ENCODE measurements at regions not wholly inside any gene's neighbourhood (a gene's known extent, or its start where the extent isn't known, plus 50 kb on each side); places are given as distances from the start of the nearest gene placed in this dataset.

DNA sequence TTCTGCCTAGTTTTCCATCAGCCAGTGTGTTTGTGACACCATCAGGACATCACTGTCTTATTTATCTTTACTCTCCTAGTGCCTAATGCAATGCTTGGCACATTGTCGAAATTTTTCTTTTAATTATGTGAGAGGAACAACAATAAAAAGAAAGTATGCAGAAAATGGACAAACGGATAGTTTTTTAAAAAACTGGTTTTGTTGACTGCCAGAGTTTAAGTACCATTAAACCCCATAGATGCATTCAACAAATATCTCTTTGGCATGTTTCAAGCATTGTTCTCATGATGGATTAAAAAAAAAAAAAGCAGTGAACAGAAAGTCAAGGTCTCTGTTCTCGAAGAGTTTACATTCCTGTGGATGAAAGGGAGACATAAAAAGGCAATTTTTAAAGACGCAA lies 398.4 kb downstream of the PPP3CA start:
- TF ChIP-seq, protein P1, sequence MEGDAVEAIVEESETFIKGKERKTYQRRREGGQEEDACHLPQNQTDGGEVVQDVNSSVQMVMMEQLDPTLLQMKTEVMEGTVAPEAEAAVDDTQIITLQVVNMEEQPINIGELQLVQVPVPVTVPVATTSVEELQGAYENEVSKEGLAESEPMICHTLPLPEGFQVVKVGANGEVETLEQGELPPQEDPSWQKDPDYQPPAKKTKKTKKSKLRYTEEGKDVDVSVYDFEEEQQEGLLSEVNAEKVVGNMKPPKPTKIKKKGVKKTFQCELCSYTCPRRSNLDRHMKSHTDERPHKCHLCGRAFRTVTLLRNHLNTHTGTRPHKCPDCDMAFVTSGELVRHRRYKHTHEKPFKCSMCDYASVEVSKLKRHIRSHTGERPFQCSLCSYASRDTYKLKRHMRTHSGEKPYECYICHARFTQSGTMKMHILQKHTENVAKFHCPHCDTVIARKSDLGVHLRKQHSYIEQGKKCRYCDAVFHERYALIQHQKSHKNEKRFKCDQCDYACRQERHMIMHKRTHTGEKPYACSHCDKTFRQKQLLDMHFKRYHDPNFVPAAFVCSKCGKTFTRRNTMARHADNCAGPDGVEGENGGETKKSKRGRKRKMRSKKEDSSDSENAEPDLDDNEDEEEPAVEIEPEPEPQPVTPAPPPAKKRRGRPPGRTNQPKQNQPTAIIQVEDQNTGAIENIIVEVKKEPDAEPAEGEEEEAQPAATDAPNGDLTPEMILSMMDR (IDR thresholded peaks at IDR 0.05) = no peak
- no peak for TF ChIP-seq POLR2A (IDR thresholded peaks at IDR 0.05)

All from thyroid gland (tissue), 4 donors.